Common myeloid progenitor, CD34-positive (primary cell): ENCODE measurements at regions not wholly inside any gene's neighbourhood (a gene's known extent, or its start where the extent isn't known, plus 50 kb on each side); places are given as distances from the start of the nearest gene placed in this dataset.
A peak's percentile ranks its signal among the peaks of the same experiment; 100 is the strongest.

Experiments
- CTCF ChIA-PET: fragments of 350-600 bp; sonication (Branson Sonifier 250); formaldehyde crosslinking; loops from one replicate; lab custom pipeline; 2021; ENCODE audit warnings: antibody characterized with exemption; lab: Charles Lee
- POLR2A ChIA-PET: fragments of 350-600 bp; sonication (Branson Sonifier 250); formaldehyde crosslinking; loops from one replicate; lab custom pipeline; 2021; ENCODE audit warnings: antibody characterized with exemption; lab: Charles Lee
- DNase-seq, 3 donors: peaks; one replicate each; pipeline versions ENCODE4 v3.0.0 to v3.0.0-alpha.2; 2013
- H3K27ac ChIP-seq, 2 experiments: 1 replicate in 1 of 2; 2 replicates in 1 of 2; pipeline ENCODE4 v1.7.0; 2013; ENCODE audit warnings: inconsistent platforms in 2 of 2, low read length in 2 of 2, mild to moderate bottlenecking in 2 of 2, low read depth in 1 of 2, moderate library complexity in 1 of 2; ENCODE audit not compliant: severe bottlenecking in 2 of 2, insufficient read depth in 1 of 2, poor library complexity in 1 of 2
- H3K27me3 ChIP-seq, 5 experiments: replicated peaks in 2 of 5; 1 replicate in 3 of 5; 2 replicates in 2 of 5; pipeline versions ENCODE4 v1.6.1 to v1.7.0; 2013; ENCODE audit warnings: low read length in 4 of 5, mild to moderate bottlenecking in 2 of 5, moderate library complexity in 2 of 5, inconsistent platforms in 1 of 5; ENCODE audit not compliant: insufficient read depth in 5 of 5, control insufficient read depth in 4 of 5
- H3K36me3 ChIP-seq, 4 experiments: 1 replicate in 2 of 4; 2 replicates in 2 of 4; pipeline versions ENCODE4 v1.6.1 to v1.7.0; 2013; ENCODE audit warnings: low read length in 3 of 4, control low read depth in 1 of 4, mild to moderate bottlenecking in 1 of 4; ENCODE audit not compliant: control insufficient read depth in 4 of 4, insufficient read depth in 4 of 4
- H3K4me1 ChIP-seq, 4 experiments: 1 replicate in 3 of 4; 2 replicates in 1 of 4; pipeline versions ENCODE4 v1.6.1 to v1.7.1; 2013; ENCODE audit warnings: low read length in 3 of 4, mild to moderate bottlenecking in 3 of 4, control low read depth in 1 of 4, inconsistent platforms in 1 of 4, moderate library complexity in 1 of 4; ENCODE audit not compliant: control insufficient read depth in 4 of 4, insufficient read depth in 4 of 4; ENCODE audit errors: control extremely low read depth in 1 of 4
- H3K4me3 ChIP-seq, 7 experiments: 1 replicate in 4 of 7; 2 replicates in 3 of 7; pipeline versions ENCODE4 v1.5.1 to v1.7.0; 2013; ENCODE audit warnings: mild to moderate bottlenecking in 7 of 7, low read length in 6 of 7, moderate library complexity in 6 of 7, inconsistent platforms in 2 of 7, low read depth in 2 of 7, control low read depth in 1 of 7; ENCODE audit not compliant: insufficient read depth in 4 of 7, control insufficient read depth in 1 of 7; ENCODE audit errors: extremely low read depth in 1 of 7
- H3K9me3 ChIP-seq, 5 experiments: 1 replicate in 4 of 5; 2 replicates in 1 of 5; pipeline versions ENCODE4 v1.6.1 to v1.7.1; 2013; ENCODE audit warnings: low read length in 4 of 5, mild to moderate bottlenecking in 2 of 5, inconsistent platforms in 1 of 5, low read depth in 1 of 5, moderate library complexity in 1 of 5; ENCODE audit not compliant: control insufficient read depth in 4 of 5, insufficient read depth in 2 of 5; ENCODE audit errors: control extremely low read depth in 1 of 5
- WGBS: methylation state at CpG from one replicate; pipeline ENCODE4 v1.1.5; 2013; ENCODE audit not compliant: insufficient coverage; 5-methylcytosine and 5-hydroxymethylcytosine counted together

GRCh38 chr6:109239651-109240321 is 142.5 kb downstream of the CD164 start:
- H3K27ac ChIP-seq = peak overlapping the region in 1 of 2 experiments; percentile 7
- WGBS = 96% methylated on average over 6 of the region's 9 CpGs
- no peak overlapping the region for H3K4me3 ChIP-seq
- POLR2A ChIA-PET = no interaction called here
- no peaks in the 10 kb centered on the region for H3K27me3 ChIP-seq
- H3K36me3 ChIP-seq = no peaks in the 10 kb centered on the region
- H3K4me1 ChIP-seq = peaks cover 12 to 76% (median 58%) of the 10 kb centered on the region in 4 experiments
- DNase-seq = no peak
- H3K9me3 ChIP-seq = no peaks in the 10 kb centered on the region
- CTCF ChIA-PET = interaction anchor here (1.0 to 1.1 kb wide), 2 partner anchors 41 to 144 kb away, joined by 3 to 4 read pairs; no protein-coding TSS in a partner anchor

GRCh38 chr6:109239160-109239559 is 143.1 kb downstream of the CD164 start:
- 100% methylated on average over 2 of the region's 2 CpGs for WGBS
- ChIA-PET POLR2A (no interaction called here), CTCF (interaction anchor here (0.8 to 1.1 kb wide), 3 partner anchors 42 to 145 kb away, joined by 3 to 4 read pairs (median 3); no protein-coding TSS in a partner anchor)
- Histone ChIP-seq H3K36me3 (no peaks in the 10 kb centered on the region), H3K27ac (no peak overlapping the region), H3K4me1 (peaks cover 12 to 71% (median 56%) of the 10 kb centered on the region in 4 experiments), H3K27me3 (no peaks in the 10 kb centered on the region), H3K9me3 (no peaks in the 10 kb centered on the region), H3K4me3 (no peak overlapping the region)
- DNase-seq = peak in 1 of 3 donors; percentile 19

GRCh38 chr6:109238396-109238795 is 143.1 kb downstream of the CEP57L1 start:
- Histone ChIP-seq H3K36me3 (no peaks in the 10 kb centered on the region), H3K27ac (no peak overlapping the region), H3K4me1 (peaks cover 12 to 65% (median 53%) of the 10 kb centered on the region in 4 experiments), H3K27me3 (no peaks in the 10 kb centered on the region), H3K4me3 (no peak overlapping the region), H3K9me3 (no peaks in the 10 kb centered on the region)
- 96% methylated on average over 3 of the region's 3 CpGs for WGBS
- DNase-seq = no peak
- ChIA-PET CTCF (interaction anchor here (0.8 to 1.4 kb wide), 2 partner anchors 51 to 60 kb away, joined by 3 read pairs; no protein-coding TSS in a partner anchor), POLR2A (no interaction called here)

- Histone ChIP-seq H3K36me3 (no peaks in the 10 kb centered on the region), H3K9me3 (no peaks in the 10 kb centered on the region), H3K27ac (no peak overlapping the region), H3K27me3 (no peaks in the 10 kb centered on the region), H3K4me3 (peak overlapping the region in 2 of 7 experiments; percentile 35 to 55), H3K4me1 (peaks cover 12 to 64% (median 53%) of the 10 kb centered on the region in 4 experiments)
- ChIA-PET POLR2A (no interaction called here), CTCF (interaction anchor here (1.4 kb wide), 1 partner anchor 50 kb away, joined by 3 read pairs; no protein-coding TSS in a partner anchor)
- 86% methylated on average over 8 of the region's 11 CpGs for WGBS
- DNase-seq = no peak
Observed at GRCh38 chr6:109237986-109238329, 142.7 kb downstream of the CEP57L1 start.

GRCh38 chr6:109237077-109237985 is 142.0 kb downstream of the CEP57L1 start:
- Histone ChIP-seq H3K27ac (peak overlapping the region in 1 of 2 experiments; percentile 73), H3K36me3 (no peaks in the 10 kb centered on the region), H3K27me3 (no peaks in the 10 kb centered on the region), H3K4me1 (peaks cover 12 to 63% (median 53%) of the 10 kb centered on the region in 4 experiments), H3K4me3 (peak overlapping the region in 5 of 7 experiments; percentile 17 to 55 (median 35)), H3K9me3 (no peaks in the 10 kb centered on the region)
- 10% methylated on average over 12 of the region's 12 CpGs for WGBS
- POLR2A ChIA-PET = interaction anchor here (1.3 kb wide), 1 partner anchor 63 kb away, joined by 3 read pairs; no protein-coding TSS in a partner anchor
- CTCF ChIA-PET = interaction anchor here (0.9 to 2.0 kb wide), 11 partner anchors 19 to 206 kb away, joined by 3 to 15 read pairs (median 4); no protein-coding TSS in a partner anchor
- peak; percentile 76 to 96 (median 91) for DNase-seq

- ChIA-PET CTCF (interaction anchor here (0.7 to 2.0 kb wide), 16 partner anchors 10 to 207 kb away, joined by 3 to 15 read pairs (median 4); no protein-coding TSS in a partner anchor), POLR2A (interaction anchor here (1.3 kb wide), 1 partner anchor 64 kb away, joined by 3 read pairs; no protein-coding TSS in a partner anchor)
- 26% methylated on average over 16 of the region's 18 CpGs for WGBS
- Histone ChIP-seq H3K9me3 (no peaks in the 10 kb centered on the region), H3K27me3 (no peaks in the 10 kb centered on the region), H3K4me1 (peaks cover 11 to 61% (median 51%) of the 10 kb centered on the region in 4 experiments), H3K4me3 (peak overlapping the region in 4 of 7 experiments; percentile 3 to 55 (median 36)), H3K36me3 (no peaks in the 10 kb centered on the region), H3K27ac (peak overlapping the region in 1 of 2 experiments; percentile 73)
- peak in 2 of 3 donors; percentile 60 to 71 for DNase-seq
Observed at GRCh38 chr6:109236115-109237076, 141.1 kb downstream of the CEP57L1 start.
